COR-L47 (cell line): ENCODE measurements at regions not wholly inside any gene's neighbourhood (a gene's known extent, or its start where the extent isn't known, plus 50 kb on each side); places are given as distances from the start of the nearest gene placed in this dataset.

Experiments
- DNase-seq: peaks from one replicate; lab custom pipeline; 2025; lab: John Stamatoyannopoulos, UW

DNA sequence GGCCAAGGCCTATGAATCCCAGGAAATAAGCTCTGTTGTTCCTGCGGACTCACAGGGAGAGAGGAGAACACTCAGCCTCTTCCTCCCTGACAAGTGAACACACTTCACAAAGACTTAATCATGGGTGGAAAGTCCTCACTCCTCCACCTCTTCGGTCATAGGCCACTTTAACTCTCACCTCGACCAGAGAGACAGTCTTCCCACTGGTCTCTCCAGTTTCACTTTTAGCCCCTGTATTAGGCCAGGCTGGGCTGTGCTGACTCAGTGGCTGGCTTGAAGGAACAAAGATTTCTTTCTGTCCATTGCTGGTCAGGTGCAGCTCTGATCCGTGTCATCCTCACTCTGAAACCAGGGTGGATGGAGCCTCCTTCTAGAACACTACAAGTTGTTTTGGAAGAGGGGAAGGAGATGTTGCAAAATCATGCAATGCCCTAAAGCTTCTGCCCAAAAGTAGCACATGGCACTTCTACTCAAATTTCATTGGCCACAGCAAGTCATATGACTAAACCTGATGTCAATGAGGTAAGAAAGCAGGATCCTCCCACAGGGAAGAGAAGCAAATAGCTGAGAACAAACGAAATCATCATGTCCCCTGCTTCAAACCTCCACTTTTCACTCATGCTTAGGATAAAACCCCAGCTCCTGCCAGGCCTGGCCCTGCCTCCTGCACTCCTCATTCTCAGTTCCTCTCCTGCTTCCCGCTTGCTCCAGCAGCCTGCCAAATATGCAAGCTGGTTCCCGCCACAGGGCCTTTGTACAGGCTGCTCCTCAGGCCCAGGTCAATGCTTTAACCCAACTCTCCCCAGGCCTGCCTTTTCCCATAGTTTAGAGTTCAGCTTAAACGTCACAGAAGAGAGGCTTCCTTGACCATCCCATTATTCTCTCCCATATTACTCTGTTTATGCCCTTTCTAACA lies 150.5 kb upstream of the RUNX3 start:
- no peak for DNase-seq

DNA sequence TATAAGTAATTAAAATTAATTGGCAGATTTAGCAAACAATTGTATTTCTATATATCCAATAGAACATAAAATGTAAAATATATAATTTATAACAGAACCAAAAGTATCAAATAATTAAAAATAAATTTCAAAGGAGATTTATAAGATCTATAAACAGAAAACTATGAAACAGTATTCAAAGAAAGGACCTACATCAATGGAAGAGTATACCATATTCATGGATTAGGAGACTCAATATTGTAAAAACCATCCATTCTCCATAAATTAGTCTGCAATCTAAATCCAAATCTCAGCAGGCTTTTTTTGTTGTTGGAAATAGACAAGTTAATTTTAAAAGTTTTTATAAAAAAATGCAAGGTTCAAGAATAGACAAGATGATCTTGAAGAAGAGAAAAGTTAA lies 149.0 kb upstream of the RUNX3 start:
- DNase-seq, result no peak

DNA sequence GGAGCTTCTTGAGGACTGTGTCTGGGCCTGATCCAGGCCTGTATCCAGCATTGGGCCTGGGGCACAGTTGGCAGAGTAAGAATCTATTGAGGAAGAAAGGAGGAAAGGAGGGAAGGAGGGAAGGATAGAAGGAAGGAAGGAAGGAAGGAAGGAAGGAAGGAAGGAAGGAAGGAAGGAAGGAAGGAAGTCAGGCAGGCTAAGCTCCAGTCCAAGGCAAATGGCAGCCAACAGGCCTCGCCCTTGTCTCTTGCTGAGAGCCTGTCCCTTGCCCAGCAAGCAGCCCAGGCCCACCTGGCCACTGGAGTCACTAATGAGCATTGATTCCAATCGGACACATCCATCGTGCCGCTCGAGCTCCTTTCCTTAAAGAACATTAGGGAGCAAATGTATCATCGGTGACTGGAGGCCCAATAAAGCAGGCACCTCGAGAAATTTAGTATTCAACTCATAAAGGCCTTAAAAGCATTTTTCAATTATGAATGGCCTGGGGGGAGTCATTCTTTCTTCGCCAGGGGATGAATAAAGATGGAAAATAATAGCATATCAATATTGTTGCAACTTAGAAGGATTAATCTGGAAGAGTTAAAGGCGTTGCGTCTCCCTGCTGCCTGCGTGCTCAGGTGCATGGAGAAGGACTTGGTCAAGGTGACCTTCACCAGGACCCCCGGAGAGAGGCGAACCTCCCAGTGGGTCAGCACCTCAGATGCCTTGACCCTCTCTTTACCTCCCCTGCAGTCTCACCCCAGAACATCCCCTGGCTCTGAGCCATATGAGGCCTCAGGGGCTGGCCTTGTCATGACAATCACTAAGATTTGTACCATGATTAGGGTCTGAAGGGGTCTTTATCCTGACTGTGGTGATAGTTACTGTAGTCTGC lies 144.5 kb upstream of the RUNX3 start:
- no peak for DNase-seq

DNA sequence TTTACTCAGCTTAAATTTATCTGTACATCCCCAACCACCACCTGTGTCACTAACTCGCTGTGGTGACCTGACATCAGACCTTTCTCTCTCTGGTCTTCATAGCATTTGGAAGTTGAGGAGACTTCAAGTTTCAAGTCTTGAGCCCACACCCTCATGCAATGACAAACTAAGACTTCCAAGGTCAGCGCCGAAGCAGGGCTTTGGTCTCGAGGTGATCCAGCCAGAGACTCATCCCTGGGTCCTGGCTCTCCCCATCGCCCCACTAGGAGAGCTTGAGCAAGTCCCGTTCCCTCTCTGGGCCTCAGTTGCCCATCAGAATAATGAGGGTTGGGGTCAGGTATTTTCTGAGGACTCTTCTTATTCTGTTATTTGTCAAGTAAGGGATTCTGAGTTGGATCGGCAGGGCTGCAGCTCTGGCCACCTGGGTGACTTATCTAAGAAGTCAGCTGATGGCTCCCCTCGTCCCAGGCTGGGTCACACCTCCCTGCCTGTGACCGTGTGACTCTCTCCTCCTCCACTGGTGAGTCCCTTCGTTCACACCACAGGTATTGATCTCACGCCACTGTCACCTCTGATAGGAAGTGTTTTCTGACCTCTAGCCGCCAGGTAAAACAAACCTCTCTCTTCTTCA lies 143.7 kb upstream of the RUNX3 start:
- DNase-seq, result no peak

DNA sequence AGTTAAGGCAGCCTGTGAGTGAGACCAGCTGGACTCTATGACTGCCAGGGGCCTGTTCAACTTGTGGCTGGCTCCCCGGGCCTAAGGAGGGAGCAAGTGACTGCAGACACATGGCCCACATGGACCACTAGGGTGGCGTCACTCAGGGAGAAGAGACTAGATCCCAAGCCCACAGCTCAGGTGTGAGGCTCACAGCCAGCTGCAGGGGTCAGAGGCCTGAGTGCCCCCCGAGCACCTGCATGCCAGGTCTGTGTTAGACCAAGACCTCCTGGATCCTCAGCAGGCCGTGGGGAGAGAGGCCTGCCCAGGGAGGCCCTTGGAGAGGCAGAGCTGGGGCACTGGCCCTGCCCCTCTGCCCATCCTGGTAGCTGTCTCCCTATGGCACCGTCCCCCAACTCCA lies 142.4 kb upstream of the RUNX3 start:
- DNase-seq, result no peak

DNA sequence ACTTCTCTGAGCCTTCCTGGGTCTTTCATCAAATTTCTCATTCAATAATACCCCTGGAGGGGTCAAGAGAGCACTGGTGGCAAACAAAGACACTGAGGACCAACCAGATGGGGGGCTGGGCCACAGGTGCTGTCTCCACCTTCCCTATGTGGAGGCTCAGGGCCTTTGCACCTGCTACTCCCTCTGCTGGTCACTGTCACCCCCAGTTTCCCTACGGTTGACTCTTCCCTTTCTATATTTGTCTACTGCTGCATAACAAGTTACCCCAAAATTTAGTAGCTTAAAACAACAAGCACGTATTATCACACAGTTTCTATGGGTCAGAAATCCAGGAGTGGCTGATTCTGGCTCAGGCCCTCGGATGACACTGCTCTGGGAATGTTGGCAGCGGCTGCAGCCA lies 138.8 kb upstream of the RUNX3 start:
- DNase-seq, result no peak

DNA sequence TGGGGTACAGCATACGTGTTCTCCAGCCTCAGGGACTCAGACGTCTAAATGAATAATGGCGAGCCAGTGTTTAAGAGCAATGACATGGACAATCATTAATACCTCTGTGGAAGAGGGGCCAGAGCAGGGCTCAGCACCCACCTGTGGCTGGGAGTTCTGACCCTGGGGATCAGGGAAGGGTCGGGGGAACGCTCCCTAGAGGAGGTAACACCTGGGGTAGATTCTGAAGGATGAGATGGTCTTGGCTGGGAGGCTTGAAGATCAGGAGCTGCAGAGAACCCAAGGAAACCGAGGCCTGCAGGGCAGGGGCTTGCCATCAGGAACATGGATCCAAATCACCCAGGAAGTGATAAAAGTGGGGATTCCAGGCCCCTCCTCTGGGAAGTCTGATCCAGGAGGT lies 138.2 kb upstream of the RUNX3 start:
- DNase-seq, result no peak

DNA sequence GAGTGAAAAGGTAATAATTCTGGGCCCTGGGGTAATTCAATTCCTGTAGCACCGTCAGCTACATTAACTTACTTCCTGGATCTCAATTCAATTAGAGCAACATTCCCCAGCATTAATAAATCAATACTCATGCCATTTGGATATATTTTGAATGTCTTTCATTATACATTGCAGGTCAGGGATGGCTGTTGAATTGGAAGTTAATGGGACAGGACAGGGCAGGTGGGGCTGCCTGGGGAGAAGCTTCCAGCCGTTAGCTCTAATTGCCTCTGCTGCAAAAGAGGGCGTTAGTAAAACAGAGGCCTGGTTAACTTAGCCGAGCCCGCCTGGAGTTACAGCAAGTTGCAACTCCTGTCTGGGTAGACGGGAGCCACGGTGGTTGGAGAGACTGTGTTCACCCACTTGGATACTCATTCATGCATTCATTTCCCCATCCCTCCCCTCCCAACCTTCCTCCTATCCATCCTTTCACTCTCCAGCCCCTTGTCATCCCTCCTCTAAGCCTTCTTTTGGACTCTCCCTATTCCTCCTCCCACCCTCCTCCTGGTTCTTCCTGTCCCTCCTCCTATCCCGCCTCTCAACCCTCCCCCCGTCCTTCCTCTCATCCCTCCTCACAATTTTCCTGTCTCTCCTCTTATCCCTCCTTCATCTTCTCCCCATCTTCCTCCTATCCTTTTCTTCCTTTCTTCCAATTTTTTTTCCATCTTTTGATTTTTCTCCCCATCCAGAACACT lies 137.6 kb upstream of the RUNX3 start:
- peak; percentile 1 for DNase-seq

DNA sequence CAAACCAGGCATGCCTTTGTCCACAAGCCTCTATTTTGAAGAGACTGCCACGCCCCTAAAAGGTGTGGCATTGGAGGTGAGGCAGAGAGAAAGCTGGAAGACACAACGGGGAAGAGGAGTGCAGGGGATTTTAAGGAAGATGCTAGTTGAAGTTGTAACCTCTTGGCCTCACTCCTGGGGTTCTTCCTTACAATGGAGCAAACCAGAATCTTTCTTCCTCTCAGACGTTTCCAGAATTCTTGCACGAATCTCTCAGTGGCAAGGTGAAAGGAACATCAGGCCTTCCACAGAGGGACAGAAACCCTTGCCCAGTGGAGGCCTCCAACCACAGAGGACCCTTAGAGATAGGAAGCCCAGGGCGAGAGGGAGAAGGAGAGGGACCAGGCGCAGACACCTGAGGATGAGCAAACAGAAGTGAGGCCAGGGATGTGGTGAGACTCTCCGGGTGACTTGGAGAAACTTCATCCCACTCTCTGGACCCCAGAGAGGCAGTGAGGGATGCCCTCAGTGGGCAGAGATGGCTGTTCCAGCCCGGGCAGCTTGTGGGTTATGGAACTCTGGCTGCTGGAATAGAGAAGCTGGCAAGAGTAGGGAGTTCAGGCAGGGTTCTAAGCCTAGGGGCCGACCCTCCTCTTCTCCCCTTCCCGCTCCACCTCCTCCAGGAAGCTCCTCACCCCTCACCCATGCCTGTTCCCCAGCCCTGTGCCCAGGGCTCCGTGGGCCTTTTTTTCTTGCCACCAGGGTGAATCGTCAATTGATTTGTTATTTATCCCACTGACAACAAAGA lies 136.8 kb upstream of the RUNX3 start:
- DNase-seq, result no peak

DNA sequence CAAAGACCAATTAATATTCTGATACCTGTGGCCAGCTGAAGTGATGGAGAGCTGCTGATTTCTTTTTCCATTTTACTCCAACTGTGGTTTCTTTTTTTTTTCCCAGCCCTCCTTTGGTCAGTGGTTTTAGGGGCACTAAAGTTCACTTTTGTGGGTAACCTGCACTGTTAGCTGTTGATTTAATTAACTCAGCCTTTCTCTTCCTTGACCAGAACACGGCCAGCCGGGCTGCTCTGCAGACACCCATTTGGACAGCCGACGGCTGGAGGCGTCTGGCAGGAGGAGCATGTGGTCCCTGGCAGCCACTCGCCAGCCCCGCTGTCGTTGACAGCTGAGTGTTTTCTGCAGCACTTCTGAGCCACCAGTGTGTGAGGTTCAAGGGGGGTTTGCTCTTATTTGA lies 136.2 kb upstream of the RUNX3 start:
- DNase-seq, result no peak

DNA sequence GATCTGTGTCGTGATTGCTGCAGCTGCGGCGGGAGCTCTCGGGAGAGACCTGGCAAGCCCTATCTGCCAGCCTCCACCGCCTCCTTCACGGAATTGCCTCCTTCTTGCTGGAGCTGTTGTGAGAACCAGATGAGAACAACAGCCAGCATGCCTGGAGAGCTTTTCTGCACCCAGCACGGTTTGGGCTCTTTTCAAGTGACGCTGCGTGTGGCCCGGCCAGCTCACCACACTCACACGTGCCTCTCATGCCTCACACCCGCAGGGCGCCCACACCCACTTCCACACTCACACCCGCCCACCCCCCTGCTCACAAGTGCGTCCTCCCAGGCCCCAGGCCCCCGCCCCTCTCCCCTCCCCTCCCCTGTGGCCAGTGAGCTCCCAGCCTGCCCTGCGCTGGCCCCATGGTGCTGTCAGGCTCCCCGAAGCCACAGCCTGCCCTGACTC lies 135.7 kb upstream of the RUNX3 start:
- DNase-seq, result no peak

DNA sequence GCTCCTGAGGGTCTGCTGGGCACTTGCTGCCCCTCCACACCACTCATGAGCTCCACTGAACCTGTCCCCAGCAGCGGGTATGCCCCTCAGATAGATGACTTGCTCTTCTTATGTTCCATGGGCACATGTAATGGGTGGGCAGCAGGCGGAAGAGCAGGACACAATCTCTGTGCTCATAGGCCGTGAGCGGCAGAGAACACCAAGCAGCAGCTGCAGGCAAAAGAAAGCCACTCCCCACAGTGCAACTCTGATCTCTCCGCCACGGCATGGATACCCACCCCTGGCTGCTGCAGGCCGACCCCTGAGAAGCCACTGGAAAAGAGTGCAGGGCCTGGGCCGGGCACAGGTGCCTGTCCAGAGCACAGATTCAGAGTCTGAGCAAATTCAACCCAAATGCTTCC lies 135.2 kb upstream of the RUNX3 start:
- no peak for DNase-seq

DNA sequence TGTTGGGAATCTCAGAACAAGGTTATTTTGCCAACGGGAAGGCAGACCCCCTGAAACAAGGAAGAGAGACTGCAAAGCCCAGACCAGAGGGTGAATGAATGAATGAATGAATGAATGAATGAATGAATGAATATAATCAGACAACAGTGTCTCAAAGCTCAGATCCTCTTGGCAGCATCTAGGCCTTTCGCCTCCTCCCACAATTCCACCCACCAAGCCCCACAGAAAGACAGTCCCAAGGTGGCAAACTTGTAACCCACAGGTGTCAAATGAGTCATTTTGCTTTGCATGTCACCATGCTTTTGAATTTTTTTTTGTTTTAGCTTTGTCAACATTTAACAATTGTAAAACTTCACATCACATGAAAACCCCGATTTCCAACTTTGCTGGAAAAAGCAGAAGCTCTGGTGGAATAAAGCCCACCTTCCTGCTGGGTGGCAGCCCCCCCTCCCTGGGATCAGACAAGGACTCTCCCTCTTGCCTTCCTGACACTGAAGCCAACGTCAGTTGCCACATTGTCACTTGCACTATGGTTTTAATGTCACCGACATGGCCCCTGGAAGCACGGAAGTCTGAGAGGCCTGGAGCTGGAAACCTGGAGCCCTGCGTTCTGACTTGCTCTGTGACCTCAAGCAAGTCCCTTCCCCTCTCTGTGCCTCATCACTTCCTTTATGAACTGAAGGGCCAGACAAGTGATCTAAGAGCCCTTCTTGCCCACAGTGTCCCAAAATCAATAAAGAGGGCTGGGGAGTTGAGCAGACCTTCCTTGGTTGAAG lies 134.6 kb upstream of the RUNX3 start:
- DNase-seq, result no peak

DNA sequence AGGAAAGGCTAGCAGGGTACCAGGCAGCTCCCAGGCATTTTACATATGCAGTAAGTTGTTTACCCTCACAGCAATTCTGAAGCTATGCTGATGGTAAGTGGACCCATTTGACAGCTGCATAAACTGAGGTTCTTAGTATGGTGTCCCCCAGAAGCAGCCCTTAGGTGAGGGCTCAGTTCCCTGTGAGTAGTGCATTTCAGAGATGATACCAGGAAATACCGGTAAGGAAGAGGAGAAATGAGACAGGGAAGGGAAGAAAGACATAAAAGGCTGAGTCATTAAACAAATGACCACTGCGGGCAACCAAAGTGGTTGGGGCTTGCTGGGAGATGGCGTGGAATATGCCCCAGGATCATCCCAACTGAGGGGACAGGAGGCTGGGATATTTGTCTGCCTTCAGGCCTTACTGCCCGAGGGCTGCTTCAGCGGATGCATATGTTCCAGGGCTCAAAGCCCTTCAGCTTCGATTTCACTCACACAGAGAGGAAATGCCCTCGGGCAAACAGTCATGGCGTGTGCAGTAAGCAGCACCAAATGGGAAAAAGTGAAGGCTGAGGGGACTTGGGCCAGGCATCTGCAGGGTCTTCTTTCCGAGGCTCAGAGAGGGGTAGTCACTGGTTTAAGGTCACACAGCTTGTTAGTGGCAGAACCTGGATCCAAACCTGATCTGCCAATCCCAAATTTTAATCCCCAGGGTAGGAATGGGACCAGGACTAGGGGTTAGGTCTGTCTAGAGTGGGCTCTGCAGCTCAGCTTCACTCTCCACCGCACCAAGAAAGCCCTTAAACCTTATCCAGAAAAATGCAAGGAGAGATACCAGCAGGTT lies 133.7 kb upstream of the RUNX3 start:
- no peak for DNase-seq

DNA sequence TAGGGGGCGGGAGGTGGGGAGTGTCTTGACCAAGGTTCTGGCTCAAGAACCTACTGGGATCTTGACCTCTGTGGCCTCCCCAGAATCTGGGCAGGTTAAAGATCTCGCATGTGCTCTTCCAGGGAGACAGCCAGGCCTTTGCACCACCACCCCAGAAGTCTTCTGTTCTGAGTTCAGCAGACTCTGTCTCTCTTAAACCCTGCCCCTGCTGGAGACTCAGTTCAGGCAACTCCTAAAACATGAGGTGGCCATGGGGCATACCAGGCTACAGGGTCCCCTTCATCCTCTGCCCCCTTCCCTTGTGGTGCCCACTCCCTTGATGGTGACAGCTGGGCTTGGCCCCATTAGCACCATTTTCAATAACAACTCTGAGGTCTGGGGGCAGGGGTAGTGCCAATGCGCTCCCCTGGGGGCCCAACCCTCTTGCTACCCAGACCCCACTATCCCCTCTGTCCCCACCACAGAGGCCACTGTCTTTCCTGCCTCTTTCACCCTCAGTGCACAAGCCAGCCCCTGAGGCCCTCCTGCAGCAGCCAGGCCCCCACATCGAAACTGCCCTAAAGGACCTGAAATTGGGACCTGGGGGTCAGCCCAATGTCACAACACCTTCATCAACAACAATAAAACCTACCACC lies 132.7 kb upstream of the RUNX3 start:
- no peak for DNase-seq

DNA sequence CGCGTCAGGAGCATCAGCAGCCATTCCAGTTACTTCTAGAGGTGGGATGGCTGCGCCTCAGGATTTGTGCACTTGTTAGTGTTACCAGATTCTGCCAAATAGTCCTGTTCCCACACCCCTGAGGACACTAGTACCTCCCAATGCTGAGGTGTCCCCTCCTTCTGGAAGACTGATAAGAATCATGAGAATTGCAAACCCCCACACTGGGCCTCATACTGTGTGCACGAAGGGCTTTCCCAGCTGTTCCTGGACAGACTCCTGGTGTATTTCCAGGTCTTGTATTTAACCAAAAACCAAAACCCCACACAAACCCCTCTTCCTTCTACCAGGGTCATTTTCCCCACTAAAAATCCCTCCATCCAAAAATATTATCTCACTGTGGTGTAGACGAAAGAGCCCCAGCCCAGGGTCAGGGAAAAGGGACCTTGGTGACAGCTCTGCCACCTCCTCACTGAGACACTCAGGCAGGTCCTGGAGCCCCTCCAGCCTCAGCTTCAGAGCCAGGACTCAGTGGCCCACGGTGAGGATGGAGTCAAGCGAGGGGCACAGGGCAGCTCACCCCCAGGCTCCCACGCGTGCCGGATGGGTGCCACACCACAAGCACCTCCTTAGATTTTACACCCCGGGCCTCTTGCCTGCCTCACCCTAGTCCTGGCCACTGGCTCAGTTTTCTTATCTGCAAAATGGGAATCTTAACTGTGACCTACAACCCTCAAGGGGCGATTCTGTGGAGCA lies 131.4 kb upstream of the RUNX3 start:
- DNase-seq, result no peak

DNA sequence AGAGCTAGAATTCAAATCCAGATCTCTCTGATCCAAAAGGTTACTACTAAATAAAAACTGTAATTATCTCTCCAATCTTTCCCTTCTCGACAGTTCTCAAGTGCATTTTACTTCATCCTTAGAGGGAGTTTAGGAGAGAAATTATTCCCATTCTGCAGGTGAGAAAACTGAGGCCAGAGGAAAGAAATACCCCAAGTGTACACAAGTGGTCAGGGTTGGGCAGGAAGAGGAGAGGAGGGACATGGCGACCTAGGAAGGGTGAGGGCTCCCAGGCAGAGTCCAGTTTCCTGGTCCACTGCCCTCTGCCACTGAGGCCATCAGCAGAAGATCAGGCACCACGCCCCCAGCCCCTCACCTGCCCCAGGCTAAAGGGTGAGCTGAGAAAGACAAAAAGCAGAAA lies 127.1 kb upstream of the RUNX3 start:
- DNase-seq, result no peak

DNA sequence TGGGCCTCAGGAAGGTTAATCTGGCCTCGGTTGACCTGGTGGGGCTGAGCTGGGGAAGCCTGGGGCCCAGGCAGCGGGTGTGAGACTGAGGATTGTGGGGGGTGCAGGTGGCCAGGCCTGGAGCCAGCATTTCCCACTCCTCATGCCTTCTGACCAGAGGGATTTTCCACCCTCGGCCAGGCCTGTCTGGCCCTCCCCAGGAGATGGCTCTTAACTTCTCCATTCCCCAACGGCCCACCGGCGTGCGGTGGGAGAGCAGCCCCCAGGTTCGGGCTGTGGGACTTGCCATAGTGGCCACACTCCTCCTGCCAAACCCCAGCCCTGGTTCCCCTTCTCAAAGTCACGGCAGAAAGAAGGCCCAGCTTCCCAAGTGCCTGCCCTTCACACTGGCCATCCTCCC lies 126.5 kb upstream of the RUNX3 start:
- DNase-seq, result no peak
